GM06990 (cell line): ENCODE measurements at regions not wholly inside any gene's neighbourhood (a gene's known extent, or its start where the extent isn't known, plus 50 kb on each side); places are given as distances from the start of the nearest gene placed in this dataset.

Experiments
- DNase-seq: peaks from one replicate; pipeline ENCODE4 v3.0.0-alpha.2; 2011; ENCODE audit not compliant: insufficient read length; ENCODE audit errors: extremely low read depth
- H3K27me3 ChIP-seq: replicated peaks from 2 replicates; pipeline ENCODE4 v1.6.0; 2011; ENCODE audit warnings: low read length; ENCODE audit not compliant: control insufficient read depth, insufficient read depth
- H3K36me3 ChIP-seq: 2 replicates; pipeline ENCODE4 v1.5.1; 2011; ENCODE audit warnings: low read length; ENCODE audit not compliant: control insufficient read depth, insufficient read depth
- H3K4me3 ChIP-seq: replicated peaks from 2 replicates; pipeline ENCODE4 v1.5.1; 2011; ENCODE audit warnings: low read depth, mild to moderate bottlenecking, control low read depth, low read length
- CTCF ChIP-seq: IDR thresholded peaks from 2 replicates; pipeline ENCODE4 v1.5.1; 2011; ENCODE audit warnings: low read length, control low read depth, mild to moderate bottlenecking, inconsistent platforms; ENCODE audit not compliant: insufficient read depth, poor library complexity, severe bottlenecking

GRCh38 chr14:96723946-96724345, 73.2 kb upstream of the VRK1 start:
- TF ChIP-seq CTCF, result no peak
- Histone ChIP-seq H3K36me3 (no peaks in the 10 kb centered on the region), H3K4me3 (no peak overlapping the region), H3K27me3 (no peaks in the 10 kb centered on the region; the same call in none of the 2 replicates)
- no peak for DNase-seq

GRCh38 chr14:96725232-96725631, 72.0 kb upstream of the VRK1 start:
- Histone ChIP-seq H3K27me3 (no peaks in the 10 kb centered on the region; the same call in 1 of the 2 replicates), H3K36me3 (no peaks in the 10 kb centered on the region), H3K4me3 (no peak overlapping the region)
- DNase-seq, result no peak
- no peak for TF ChIP-seq CTCF

GRCh38 chr14:96727073-96727472, 70.1 kb upstream of the VRK1 start:
- no peak for TF ChIP-seq CTCF
- H3K36me3 ChIP-seq, result no peaks in the 10 kb centered on the region
- no peak for DNase-seq
- no peak overlapping the region for H3K4me3 ChIP-seq
- no peaks in the 10 kb centered on the region for H3K27me3 ChIP-seq

- H3K36me3 ChIP-seq, result no peaks in the 10 kb centered on the region
- H3K4me3 ChIP-seq, result no peak overlapping the region
- TF ChIP-seq CTCF, result no peak
- DNase-seq, result no peak
- no peaks in the 10 kb centered on the region for H3K27me3 ChIP-seq
These were observed 69.7 kb upstream of the VRK1 start for GRCh38 chr14:96727491-96727890.

- TF ChIP-seq CTCF, result no peak
- Histone ChIP-seq H3K4me3 (no peak overlapping the region), H3K36me3 (no peaks in the 10 kb centered on the region), H3K27me3 (no peaks in the 10 kb centered on the region)
- DNase-seq, result no peak
These were observed 69.0 kb upstream of the VRK1 start for GRCh38 chr14:96727980-96728717.

GRCh38 chr14:96729889-96730288, 67.3 kb upstream of the VRK1 start:
- no peak for DNase-seq
- Histone ChIP-seq H3K27me3 (no peaks in the 10 kb centered on the region), H3K36me3 (no peaks in the 10 kb centered on the region), H3K4me3 (no peak overlapping the region)
- TF ChIP-seq CTCF, result no peak
